Keratinocyte (primary cell): ENCODE measurements at regions not wholly inside any gene's neighbourhood (a gene's known extent, or its start where the extent isn't known, plus 50 kb on each side); places are given as distances from the start of the nearest gene placed in this dataset.

Experiments used
- DNase-seq: peaks from one replicate; pipeline ENCODE4 v3.0.0-alpha.2; 2011; ENCODE audit warnings: low read depth, missing footprints, low spot score
- FAIRE-seq: peaks from 2 replicates; lab custom pipeline; 2011; peaks lifted over from hg19 to GRCh38; lab: Jason Lieb, UNC
- H2AFZ ChIP-seq: 2 replicates; pipeline ENCODE4 v1.6.0; 2012; ENCODE audit warnings: low read length, control low read depth, inconsistent platforms; ENCODE audit not compliant: control insufficient read depth
- H3K27ac ChIP-seq: 2 replicates; pipeline ENCODE4 v1.5.1; 2011; ENCODE audit warnings: low read length; ENCODE audit not compliant: control insufficient read depth, insufficient read depth
- H3K27me3 ChIP-seq: 3 replicates; pipeline ENCODE4 v1.6.0; 2011; ENCODE audit warnings: low read length; ENCODE audit not compliant: control insufficient read depth, insufficient read depth; ENCODE audit errors: extremely low read depth
- H3K36me3 ChIP-seq, 2 experiments: 2 replicates in 1 of 2; 3 replicates in 1 of 2; pipeline ENCODE4 v1.5.1; 2011; ENCODE audit warnings: low read length in 2 of 2, mild to moderate bottlenecking in 1 of 2; ENCODE audit not compliant: control insufficient read depth in 2 of 2, insufficient read depth in 2 of 2; ENCODE audit errors: extremely low read depth in 1 of 2
- H3K4me1 ChIP-seq: 3 replicates; pipeline ENCODE4 v1.5.1; 2011; ENCODE audit warnings: low read length; ENCODE audit not compliant: control insufficient read depth, insufficient read depth; ENCODE audit errors: extremely low read depth
- H3K4me2 ChIP-seq: 3 replicates; pipeline ENCODE4 v1.6.0; 2011; ENCODE audit warnings: low read depth, low read length; ENCODE audit not compliant: control insufficient read depth, insufficient read depth; ENCODE audit errors: extremely low read depth
- H3K4me3 ChIP-seq, 3 experiments: fragments of 200-600 bp in 1 of 3; sonication (generic) in 1 of 3; 2 replicates in 2 of 3; 3 replicates in 1 of 3; pipeline ENCODE4 v1.5.1; 2011 to 2016; ENCODE audit warnings: low read length in 3 of 3, mild to moderate bottlenecking in 3 of 3, control low read depth in 2 of 3, inconsistent platforms in 1 of 3, low read depth in 1 of 3, mixed read lengths in 1 of 3, mixed run types in 1 of 3, moderate library complexity in 1 of 3; ENCODE audit not compliant: control insufficient read depth in 2 of 3, insufficient read depth in 2 of 3; ENCODE audit errors: extremely low read depth in 1 of 3
- H3K79me2 ChIP-seq: 2 replicates; pipeline ENCODE4 v1.6.0; 2012; ENCODE audit warnings: low read length; ENCODE audit not compliant: control insufficient read depth, insufficient read depth
- H3K9ac ChIP-seq: 3 replicates; pipeline ENCODE4 v1.6.0; 2011; ENCODE audit warnings: low read length; ENCODE audit not compliant: control insufficient read depth, insufficient read depth; ENCODE audit errors: extremely low read depth
- H3K9me1 ChIP-seq: 3 replicates; pipeline ENCODE4 v1.6.0; 2011; ENCODE audit warnings: low read length; ENCODE audit not compliant: control insufficient read depth, insufficient read depth; ENCODE audit errors: extremely low read depth
- H3K9me3 ChIP-seq: 2 replicates; pipeline ENCODE4 v1.5.1; 2012; ENCODE audit warnings: low read depth, low read length; ENCODE audit not compliant: control insufficient read depth
- H4K20me1 ChIP-seq: 3 replicates; pipeline ENCODE4 v1.6.0; 2011; ENCODE audit warnings: low read length; ENCODE audit not compliant: control insufficient read depth, insufficient read depth; ENCODE audit errors: extremely low read depth
- CTCF ChIP-seq, 3 experiments: IDR thresholded peaks in 1 of 3; conservative IDR thresholded peaks in 1 of 3; optimal IDR thresholded peaks in 1 of 3; 2 replicates in 2 of 3; 3 replicates in 1 of 3; pipeline versions ENCODE3 to v1.5.1; 2011; ENCODE audit warnings: low read length in 3 of 3, mild to moderate bottlenecking in 3 of 3, moderate library complexity in 2 of 3, control low read depth in 1 of 3, inconsistent platforms in 1 of 3; ENCODE audit not compliant: insufficient read depth in 2 of 3; ENCODE audit errors: extremely low read depth in 1 of 3
- EZH2 ChIP-seq: IDR thresholded peaks from one replicate; pipeline ENCODE4 v1.6.1; 2012; ENCODE audit warnings: inconsistent platforms, mild to moderate bottlenecking, low read length, moderate library complexity
- dilution Hi-C: fragments of 300-500 bp; cut with MboI; formaldehyde crosslinking; loops from one replicate; pipeline ENCODE4 v1.7.0; 2020; ENCODE audit warnings: low sequenced_read_pairs; ENCODE audit not compliant: extremely low pct_ligation_motif_present

GRCh38 chr4:58325070-58325469 lies 1214.9 kb upstream of the IGFBP7 start:
- Histone ChIP-seq H2AFZ (no peak overlapping the region), H3K27ac (no peak overlapping the region), H3K4me2 (no peak overlapping the region), H3K79me2 (no peaks in the 10 kb centered on the region), H3K27me3 (no peaks in the 10 kb centered on the region), H4K20me1 (no peaks in the 10 kb centered on the region), H3K36me3 (no peaks in the 10 kb centered on the region), H3K9me1 (no peaks in the 10 kb centered on the region), H3K4me3 (no peak overlapping the region), H3K9me3 (no peaks in the 10 kb centered on the region), H3K4me1 (no peaks in the 10 kb centered on the region), H3K9ac (no peak overlapping the region)
- TF ChIP-seq CTCF (optimal IDR thresholded peaks at IDR 0.05 in 1 of 3, IDR thresholded peaks at IDR 0.05 in 1 of 3, conservative IDR thresholded peaks at IDR 0.05 in 1 of 3; ENCODE audit: extremely low read depth in 1 of 3, insufficient read depth in 2 of 3, low read length in 3 of 3), result no peak
- no peak for TF ChIP-seq EZH2
- FAIRE-seq (no peak), DNase-seq (no peak)
- dilution Hi-C loops, result no loop called here

- Histone ChIP-seq H3K4me3 (no peak overlapping the region), H3K27me3 (no peaks in the 10 kb centered on the region), H3K4me1 (no peaks in the 10 kb centered on the region), H3K79me2 (no peaks in the 10 kb centered on the region), H3K27ac (no peak overlapping the region), H3K36me3 (no peaks in the 10 kb centered on the region), H3K9me3 (no peaks in the 10 kb centered on the region), H3K4me2 (no peak overlapping the region), H2AFZ (no peak overlapping the region), H4K20me1 (no peaks in the 10 kb centered on the region), H3K9me1 (no peaks in the 10 kb centered on the region), H3K9ac (no peak overlapping the region)
- TF ChIP-seq CTCF (optimal IDR thresholded peaks at IDR 0.05 in 1 of 3, IDR thresholded peaks at IDR 0.05 in 1 of 3, conservative IDR thresholded peaks at IDR 0.05 in 1 of 3; ENCODE audit: extremely low read depth in 1 of 3, insufficient read depth in 2 of 3, low read length in 3 of 3) (no peak), EZH2 (no peak)
- DNase-seq, result no peak
- dilution Hi-C loops, result no loop called here
- FAIRE-seq, result no peak
These were observed 1203.3 kb upstream of the IGFBP7 start for GRCh38 chr4:58313444-58313843.
